ENCODE measurements at regions not wholly inside any gene's neighbourhood (a gene's known extent, or its start where the extent isn't known, plus 50 kb on each side); places are given as distances from the start of the nearest gene placed in this dataset.

DNA sequence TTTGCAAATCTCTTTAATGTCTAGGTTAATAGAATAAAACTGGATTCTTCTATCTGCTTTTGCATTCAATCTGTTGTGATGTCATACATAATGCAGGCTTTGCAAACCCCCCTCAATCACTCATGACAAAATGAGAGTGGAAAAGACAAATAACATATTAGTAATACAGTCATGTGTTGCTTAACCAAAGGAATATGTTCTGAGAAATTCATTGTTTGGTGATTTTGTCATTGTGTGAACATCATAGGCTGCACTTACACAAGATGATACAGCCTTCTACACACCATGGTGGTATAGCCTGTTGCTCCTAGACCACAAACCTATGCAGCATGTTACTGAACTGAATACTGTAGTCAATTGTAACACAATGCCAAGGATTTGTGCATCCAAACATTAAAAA lies 87.3 kb upstream of the SEC61G start:
- no peak for TF ChIP-seq POLR2A (IDR thresholded peaks at IDR 0.05; ENCODE audit: low read length)
- no peak for TF ChIP-seq GATA1 (IDR thresholded peaks at IDR 0.05; ENCODE audit: low read depth, low read length)
